KMS-11 (cell line): ENCODE measurements at regions not wholly inside any gene's neighbourhood (a gene's known extent, or its start where the extent isn't known, plus 50 kb on each side); places are given as distances from the start of the nearest gene placed in this dataset.
"Not testable (repeated sequence)": the region's sequence is repeated elsewhere in the genome, so short reads cannot be mapped to it uniquely, and the experiment has no call there.

Source experiments
- H2AFZ ChIP-seq: fragments of 200-600 bp; sonication (generic); 2 replicates; pipeline ENCODE4 v1.6.1; 2016; ENCODE audit warnings: antibody characterized with exemption, mixed run types, low read depth
- H3K27ac ChIP-seq: fragments of 200-600 bp; sonication (generic); 2 replicates; pipeline ENCODE4 v1.6.1; 2016; ENCODE audit warnings: mild to moderate bottlenecking, mixed run types
- H3K27me3 ChIP-seq: fragments of 200-600 bp; sonication (generic); 2 replicates; pipeline ENCODE4 v1.6.1; 2017; ENCODE audit warnings: mild to moderate bottlenecking, low read depth, mixed run types, moderate library complexity; ENCODE audit not compliant: insufficient read depth
- H3K36me3 ChIP-seq: fragments of 200-600 bp; sonication (generic); 2 replicates; pipeline ENCODE4 v1.6.1; 2017; ENCODE audit warnings: mild to moderate bottlenecking, mixed run types; ENCODE audit not compliant: insufficient read depth
- H3K4me1 ChIP-seq: fragments of 200-600 bp; sonication (generic); 2 replicates; pipeline ENCODE4 v1.6.1; 2016; ENCODE audit warnings: mild to moderate bottlenecking, low read depth, mixed run types; ENCODE audit not compliant: poor library complexity, severe bottlenecking
- H3K4me2 ChIP-seq: fragments of 200-600 bp; sonication (generic); 2 replicates; pipeline ENCODE4 v1.7.0; 2016; ENCODE audit warnings: mild to moderate bottlenecking, mixed run types
- H3K4me3 ChIP-seq: fragments of 200-600 bp; sonication (generic); IDR thresholded peaks from 2 replicates; pipeline ENCODE4 v1.6.1; 2017; ENCODE audit warnings: low read depth, low read length, mixed read lengths; ENCODE audit not compliant: insufficient read depth
- H3K79me2 ChIP-seq: fragments of 200-600 bp; sonication (generic); 2 replicates; pipeline ENCODE4 v1.6.1; 2016; ENCODE audit warnings: low read depth, mixed run types; ENCODE audit not compliant: insufficient read depth
- H3K9ac ChIP-seq: fragments of 200-600 bp; sonication (generic); 2 replicates; pipeline ENCODE4 v1.6.1; 2016; ENCODE audit warnings: mild to moderate bottlenecking, mixed run types
- H4K20me1 ChIP-seq: fragments of 200-600 bp; sonication (generic); 2 replicates; pipeline ENCODE4 v1.6.1; 2016; ENCODE audit warnings: mild to moderate bottlenecking, mixed run types; ENCODE audit not compliant: insufficient read depth
- TF ChIP-seq, protein P1 (sequence below): fragments of 200-600 bp; sonication (generic); conservative IDR thresholded peaks from 2 replicates; pipeline ENCODE4 v1.6.1; 2017; ENCODE audit warnings: low read depth, mild to moderate bottlenecking, antibody characterized with exemption, low read length, moderate library complexity, mixed read lengths

DNA sequence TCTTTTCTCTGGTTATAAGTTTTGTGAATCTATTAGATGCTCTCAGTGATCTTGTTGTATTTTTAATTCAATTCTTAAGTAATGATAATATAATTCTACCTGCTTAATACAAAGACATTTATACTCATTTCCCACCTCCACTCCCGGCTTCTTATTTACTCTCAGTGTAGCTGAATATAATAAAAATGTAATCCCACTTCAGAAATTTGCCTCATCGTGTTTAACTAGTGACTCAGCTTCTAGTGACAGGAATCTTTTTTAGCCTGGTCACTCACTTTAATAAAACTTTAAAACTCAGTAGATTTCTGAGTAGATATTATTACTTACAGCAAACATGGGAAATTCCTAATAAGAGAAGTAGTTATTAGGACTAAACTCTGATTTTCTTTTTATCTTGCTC, 1506.2 kb upstream of the LRRTM3 start:
- H4K20me1 ChIP-seq = no peaks in the 10 kb centered on the region
- H3K4me2 ChIP-seq = no peak overlapping the region
- no peaks in the 10 kb centered on the region for H3K79me2 ChIP-seq
- no peak overlapping the region for H3K9ac ChIP-seq
- TF ChIP-seq, protein P1, sequence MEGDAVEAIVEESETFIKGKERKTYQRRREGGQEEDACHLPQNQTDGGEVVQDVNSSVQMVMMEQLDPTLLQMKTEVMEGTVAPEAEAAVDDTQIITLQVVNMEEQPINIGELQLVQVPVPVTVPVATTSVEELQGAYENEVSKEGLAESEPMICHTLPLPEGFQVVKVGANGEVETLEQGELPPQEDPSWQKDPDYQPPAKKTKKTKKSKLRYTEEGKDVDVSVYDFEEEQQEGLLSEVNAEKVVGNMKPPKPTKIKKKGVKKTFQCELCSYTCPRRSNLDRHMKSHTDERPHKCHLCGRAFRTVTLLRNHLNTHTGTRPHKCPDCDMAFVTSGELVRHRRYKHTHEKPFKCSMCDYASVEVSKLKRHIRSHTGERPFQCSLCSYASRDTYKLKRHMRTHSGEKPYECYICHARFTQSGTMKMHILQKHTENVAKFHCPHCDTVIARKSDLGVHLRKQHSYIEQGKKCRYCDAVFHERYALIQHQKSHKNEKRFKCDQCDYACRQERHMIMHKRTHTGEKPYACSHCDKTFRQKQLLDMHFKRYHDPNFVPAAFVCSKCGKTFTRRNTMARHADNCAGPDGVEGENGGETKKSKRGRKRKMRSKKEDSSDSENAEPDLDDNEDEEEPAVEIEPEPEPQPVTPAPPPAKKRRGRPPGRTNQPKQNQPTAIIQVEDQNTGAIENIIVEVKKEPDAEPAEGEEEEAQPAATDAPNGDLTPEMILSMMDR = no peak
- H3K4me1 ChIP-seq = peaks cover 3% of the 10 kb centered on the region
- H3K4me3 ChIP-seq = no peak overlapping the region
- no peak overlapping the region for H2AFZ ChIP-seq
- no peaks in the 10 kb centered on the region for H3K36me3 ChIP-seq
- H3K27me3 ChIP-seq = no peaks in the 10 kb centered on the region
- no peak overlapping the region for H3K27ac ChIP-seq

DNA sequence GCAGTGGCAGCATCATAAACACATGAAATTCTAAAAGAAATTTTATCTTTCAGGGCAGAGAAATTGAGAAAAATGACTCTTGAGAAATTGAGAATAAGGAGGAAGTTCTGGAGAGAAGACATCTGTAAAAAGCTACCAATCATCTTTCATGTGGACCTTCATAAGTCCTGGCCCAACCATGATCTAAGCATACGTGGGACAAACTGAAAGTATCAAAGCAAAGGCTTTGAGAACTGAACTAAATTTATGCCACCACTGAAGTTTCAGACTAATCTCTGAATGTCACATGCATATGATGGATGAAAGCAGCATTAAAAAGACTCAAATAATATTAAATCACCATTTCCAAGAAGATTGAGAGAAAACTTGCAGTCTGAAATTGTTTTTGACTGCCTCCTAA, 1502.8 kb upstream of the LRRTM3 start:
- Histone ChIP-seq H3K4me2 (peak overlapping the region; percentile 29), H3K79me2 (no peaks in the 10 kb centered on the region), H3K36me3 (no peaks in the 10 kb centered on the region), H3K9ac (no peak overlapping the region), H3K4me1 (peaks cover 3% of the 10 kb centered on the region), H3K27ac (no peak overlapping the region; the same call in 1 of the 2 replicates), H3K27me3 (no peaks in the 10 kb centered on the region), H4K20me1 (no peaks in the 10 kb centered on the region), H3K4me3 (no peak overlapping the region), H2AFZ (peak overlapping the region; percentile 47; the same call in 1 of the 2 replicates)
- TF ChIP-seq, protein P1 = no peak

DNA sequence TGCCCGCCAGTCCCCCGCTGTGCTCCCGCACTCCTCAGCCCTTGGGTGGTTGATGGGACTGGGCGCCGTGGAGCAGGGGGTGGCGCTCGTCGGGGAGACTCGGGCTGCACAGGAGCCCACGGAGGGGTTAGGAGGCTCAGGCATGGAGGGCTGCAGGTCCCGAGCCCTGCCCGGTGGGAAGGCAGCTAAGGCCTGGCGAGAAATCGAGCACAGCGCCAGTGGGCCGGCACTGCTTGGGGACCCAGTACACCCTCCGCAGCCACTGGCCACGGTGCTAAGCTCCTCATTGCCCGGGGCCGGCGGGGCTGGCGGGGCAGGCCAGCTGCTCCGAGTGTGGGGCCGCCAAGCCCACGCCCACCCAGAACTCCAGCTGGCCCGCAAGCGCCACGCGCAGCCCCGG, 1496.5 kb upstream of the LRRTM3 start:
- H3K4me2 ChIP-seq, H3K79me2 ChIP-seq, H3K4me1 ChIP-seq, H3K36me3 ChIP-seq, H3K4me3 ChIP-seq, H3K27me3 ChIP-seq, H3K9ac ChIP-seq, H4K20me1 ChIP-seq, H3K27ac ChIP-seq, H2AFZ ChIP-seq: not testable (repeated sequence)

DNA sequence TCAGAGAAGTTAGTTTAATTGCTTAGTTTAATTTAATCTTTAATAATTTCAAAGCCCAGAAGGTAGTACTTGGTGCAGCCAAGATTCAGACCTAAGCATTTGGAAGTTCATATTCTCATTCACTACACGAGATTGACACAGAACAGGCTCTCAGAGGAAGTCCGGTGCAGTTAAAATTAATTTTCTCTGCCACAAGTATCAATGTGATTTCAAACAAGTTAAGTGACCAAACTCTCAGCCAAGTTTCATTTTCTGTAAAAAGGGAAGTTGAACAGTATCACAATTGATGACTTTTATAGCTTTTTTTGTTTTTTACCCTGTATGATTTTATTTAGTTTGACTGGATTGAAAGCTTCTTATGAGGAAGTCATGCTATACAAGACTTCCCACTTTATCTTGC, 1494.9 kb upstream of the LRRTM3 start:
- Histone ChIP-seq H3K36me3 (no peaks in the 10 kb centered on the region), H3K79me2 (no peaks in the 10 kb centered on the region), H3K27ac (no peak overlapping the region), H3K4me2 (no peak overlapping the region), H3K27me3 (no peaks in the 10 kb centered on the region), H2AFZ (no peak overlapping the region), H3K4me3 (no peak overlapping the region), H4K20me1 (no peaks in the 10 kb centered on the region), H3K4me1 (no peaks in the 10 kb centered on the region), H3K9ac (no peak overlapping the region)
- TF ChIP-seq, protein P1 = no peak

DNA sequence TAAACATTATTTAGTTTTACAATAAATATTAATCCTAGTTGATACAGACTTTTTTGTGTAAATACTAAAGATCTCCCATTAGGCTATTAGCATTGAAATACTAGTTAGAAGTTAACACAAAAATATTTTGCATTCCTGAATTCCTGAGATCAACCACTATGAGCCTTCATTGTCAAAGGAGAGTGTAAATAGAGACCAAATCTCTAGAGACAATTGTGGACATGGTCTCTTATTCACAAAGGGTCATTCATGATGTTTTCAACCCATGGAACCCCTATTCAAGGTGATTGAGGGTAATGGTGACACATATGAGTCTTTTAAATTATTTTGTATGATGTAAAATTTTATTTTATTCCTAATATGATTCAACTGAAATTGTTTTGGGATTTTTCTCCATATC, 1454.8 kb upstream of the LRRTM3 start:
- Histone ChIP-seq H2AFZ (no peak overlapping the region), H3K4me2 (no peak overlapping the region), H3K9ac (no peak overlapping the region), H3K4me1 (no peaks in the 10 kb centered on the region), H3K27me3 (no peaks in the 10 kb centered on the region), H3K27ac (no peak overlapping the region), H3K79me2 (no peaks in the 10 kb centered on the region), H4K20me1 (no peaks in the 10 kb centered on the region), H3K4me3 (no peak overlapping the region), H3K36me3 (no peaks in the 10 kb centered on the region)
- TF ChIP-seq, protein P1 = no peak
